Stimulated activated CD8-positive, alpha-beta memory T cell treated with anti-CD3 and anti-CD28 coated beads, Interleukin-15, amount 100 ng/mL, for 4 hours (primary cell): ENCODE measurements at regions not wholly inside any gene's neighbourhood (a gene's known extent, or its start where the extent isn't known, plus 50 kb on each side); places are given as distances from the start of the nearest gene placed in this dataset.

ENCODE experiments used
- DNase-seq, 2 donors: peaks; one replicate each; pipeline ENCODE4 v3.0.0-alpha.2; 2020; ENCODE audit warnings: low read depth in 2 of 2

GRCh38 chr17:73929860-73930430 is 273.5 kb upstream of the RPL38 start:
- DNase-seq = no peak

- DNase-seq = no peak
These were observed 271.2 kb upstream of the RPL38 start for GRCh38 chr17:73932216-73932749.

- DNase-seq = no peak
These were observed 270.2 kb upstream of the RPL38 start for GRCh38 chr17:73933164-73933766.

- no peak for DNase-seq
These were observed 269.6 kb upstream of the RPL38 start for GRCh38 chr17:73933871-73934270.

- DNase-seq = no peak
These were observed 268.8 kb upstream of the RPL38 start for GRCh38 chr17:73934696-73935095.

GRCh38 chr17:73936908-73937627 is 266.4 kb upstream of the RPL38 start:
- DNase-seq = no peak

GRCh38 chr17:73938706-73939105 is 264.8 kb upstream of the RPL38 start:
- no peak for DNase-seq

GRCh38 chr17:73939806-73940205 is 263.7 kb upstream of the RPL38 start:
- no peak for DNase-seq

- DNase-seq = no peak
These were observed 263.0 kb upstream of the RPL38 start for GRCh38 chr17:73940511-73940910.

- no peak for DNase-seq
These were observed 261.5 kb upstream of the RPL38 start for GRCh38 chr17:73941919-73942530.

GRCh38 chr17:73942703-73943415 is 260.6 kb upstream of the RPL38 start:
- no peak for DNase-seq

- no peak for DNase-seq
These were observed 259.9 kb upstream of the RPL38 start for GRCh38 chr17:73943416-73944110.

GRCh38 chr17:73944366-73944765 is 259.1 kb upstream of the RPL38 start:
- DNase-seq = no peak

GRCh38 chr17:73947281-73947965 is 256.1 kb upstream of the RPL38 start:
- no peak for DNase-seq

- DNase-seq = no peak
These were observed 255.5 kb upstream of the RPL38 start for GRCh38 chr17:73947966-73948355.

- DNase-seq = no peak
These were observed 253.4 kb upstream of the RPL38 start for GRCh38 chr17:73949903-73950592.

GRCh38 chr17:73950593-73950914 is 252.9 kb upstream of the RPL38 start:
- DNase-seq = no peak

GRCh38 chr17:73952082-73952479 is 251.4 kb upstream of the RPL38 start:
- no peak for DNase-seq

GRCh38 chr17:73952480-73953205 is 250.8 kb upstream of the RPL38 start:
- DNase-seq = no peak
